ENCODE measurements at regions not wholly inside any gene's neighbourhood (a gene's known extent, or its start where the extent isn't known, plus 50 kb on each side); places are given as distances from the start of the nearest gene placed in this dataset.

DNA sequence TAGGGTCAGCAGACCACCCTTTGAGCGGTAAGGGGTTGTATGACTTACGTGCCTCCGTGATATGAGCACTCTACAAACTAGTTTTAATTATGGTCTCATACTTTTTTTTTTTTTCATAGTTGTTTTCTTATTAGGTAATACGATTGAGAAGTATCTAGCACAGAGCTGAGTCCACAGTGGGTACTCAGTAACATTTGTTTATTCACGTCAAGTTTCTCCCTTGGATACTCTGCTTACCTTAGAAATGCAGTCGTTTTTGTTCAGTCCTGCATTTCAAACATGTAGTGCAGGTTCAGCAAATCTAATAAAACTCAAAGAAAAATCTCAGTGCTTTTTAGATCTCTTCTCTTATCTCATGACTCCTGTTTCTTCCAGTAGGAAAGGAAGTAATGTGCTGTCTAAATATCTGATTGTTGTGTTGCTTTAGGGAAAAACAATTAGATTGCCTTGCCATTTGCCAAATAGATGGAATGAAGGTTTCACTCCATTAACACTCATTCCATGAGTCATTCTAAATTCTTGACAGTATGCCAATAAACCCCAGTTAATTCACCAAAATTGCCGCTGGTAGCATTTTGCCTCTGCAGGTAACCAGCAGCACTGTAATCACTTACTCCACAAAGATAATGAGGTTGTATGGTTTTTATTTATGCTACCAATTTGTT lies 118.9 kb downstream of the PTCSC3 start:
- TF ChIP-seq, protein P1, sequence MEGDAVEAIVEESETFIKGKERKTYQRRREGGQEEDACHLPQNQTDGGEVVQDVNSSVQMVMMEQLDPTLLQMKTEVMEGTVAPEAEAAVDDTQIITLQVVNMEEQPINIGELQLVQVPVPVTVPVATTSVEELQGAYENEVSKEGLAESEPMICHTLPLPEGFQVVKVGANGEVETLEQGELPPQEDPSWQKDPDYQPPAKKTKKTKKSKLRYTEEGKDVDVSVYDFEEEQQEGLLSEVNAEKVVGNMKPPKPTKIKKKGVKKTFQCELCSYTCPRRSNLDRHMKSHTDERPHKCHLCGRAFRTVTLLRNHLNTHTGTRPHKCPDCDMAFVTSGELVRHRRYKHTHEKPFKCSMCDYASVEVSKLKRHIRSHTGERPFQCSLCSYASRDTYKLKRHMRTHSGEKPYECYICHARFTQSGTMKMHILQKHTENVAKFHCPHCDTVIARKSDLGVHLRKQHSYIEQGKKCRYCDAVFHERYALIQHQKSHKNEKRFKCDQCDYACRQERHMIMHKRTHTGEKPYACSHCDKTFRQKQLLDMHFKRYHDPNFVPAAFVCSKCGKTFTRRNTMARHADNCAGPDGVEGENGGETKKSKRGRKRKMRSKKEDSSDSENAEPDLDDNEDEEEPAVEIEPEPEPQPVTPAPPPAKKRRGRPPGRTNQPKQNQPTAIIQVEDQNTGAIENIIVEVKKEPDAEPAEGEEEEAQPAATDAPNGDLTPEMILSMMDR (conservative IDR thresholded peaks at IDR 0.05): no peak
- no peak for TF ChIP-seq EZH2 (IDR thresholded peaks at IDR 0.05; ENCODE audit: low read depth)

All from PC-9 (cell line).